K562 (cell line): ENCODE measurements at regions not wholly inside any gene's neighbourhood (a gene's known extent, or its start where the extent isn't known, plus 50 kb on each side); places are given as distances from the start of the nearest gene placed in this dataset.

ENCODE experiments used
- ATF7 ChIP-seq: fragments of 450-650 bp; IDR thresholded peaks from 2 replicates; pipeline ENCODE4 v1.7.1; 2014; ENCODE audit warnings: mild to moderate bottlenecking, moderate library complexity
- BCLAF1 ChIP-seq, 2 experiments: fragments of 450-650 bp in 1 of 2; IDR thresholded peaks; 2 replicates each; pipeline ENCODE4 v1.6.1; 2011 to 2017; ENCODE audit warnings: low read depth in 2 of 2, antibody characterized with exemption in 1 of 2, borderline replicate concordance in 1 of 2, low read length in 1 of 2, mild to moderate bottlenecking in 1 of 2, mixed read lengths in 1 of 2; ENCODE audit not compliant: control insufficient read depth in 1 of 2
- JUND ChIP-seq, 2 experiments: IDR thresholded peaks; 2 replicates in 1 of 2; 3 replicates in 1 of 2; pipeline ENCODE4 v1.6.1; 2011; ENCODE audit warnings: borderline replicate concordance in 2 of 2, low read depth in 2 of 2, low read length in 2 of 2, improper control_type of control experiment in 1 of 2, missing biosample characterization in 1 of 2, missing genetic modification characterization in 1 of 2, missing genetic modification reagents in 1 of 2
- KLF1 ChIP-seq: fragments of 450-650 bp; IDR thresholded peaks from 2 replicates; pipeline ENCODE4 v1.6.1; 2016; ENCODE audit warnings: missing genetic modification characterization, missing compliant biosample characterization
- PRPF4 ChIP-seq: fragments of 200-400 bp; formaldehyde crosslinking; IDR thresholded peaks from one replicate; pipeline ENCODE4 v1.6.1; 2017; ENCODE audit warnings: low read length, low read depth, mild to moderate bottlenecking; ENCODE audit not compliant: insufficient read depth, poor library complexity, severe bottlenecking
- RBFOX2 ChIP-seq: fragments of 200-400 bp; formaldehyde crosslinking; IDR thresholded peaks from 2 replicates; pipeline ENCODE4 v1.6.1; 2017; ENCODE audit warnings: low read depth, mild to moderate bottlenecking, low read length, moderate library complexity
- RBM25 ChIP-seq: fragments of 200-400 bp; formaldehyde crosslinking; IDR thresholded peaks from 2 replicates; pipeline ENCODE4 v1.6.1; 2018; ENCODE audit warnings: low read length, low read depth, moderate library complexity; ENCODE audit not compliant: severe bottlenecking
- SLC30A9 ChIP-seq: fragments of 250-450 bp; sonication (Bioruptor Pico); IDR thresholded peaks from 2 replicates; pipeline ENCODE4 v1.8.0; 2022; ENCODE audit warnings: mild to moderate bottlenecking, moderate library complexity
- TAF1 ChIP-seq: IDR thresholded peaks from 2 replicates; pipeline ENCODE4 v1.6.1; 2011; ENCODE audit warnings: mild to moderate bottlenecking, low read length, moderate library complexity; ENCODE audit not compliant: insufficient read depth, control insufficient read depth, severe bottlenecking; ENCODE audit errors: extremely low read depth
- TEAD1 ChIP-seq, 2 experiments: fragments of 450-650 bp in 1 of 2; sonication (generic) in 1 of 2; formaldehyde crosslinking; IDR thresholded peaks; 2 replicates each; pipeline versions ENCODE4 v1.4.0 to v1.8.0; 2020 to 2022; ENCODE audit warnings: mild to moderate bottlenecking in 2 of 2, missing genetic modification reagents in 1 of 2
- XRCC5 ChIP-seq: fragments of 200-400 bp; formaldehyde crosslinking; IDR thresholded peaks from 2 replicates; pipeline ENCODE4 v1.6.1; 2017; ENCODE audit warnings: low read depth, mild to moderate bottlenecking, low read length
- YY1 ChIP-seq, 3 experiments: IDR thresholded peaks; 2 replicates each; pipeline ENCODE4 v1.6.1; 2011; ENCODE audit warnings: low read length in 2 of 3, mild to moderate bottlenecking in 2 of 3, moderate library complexity in 2 of 3, borderline replicate concordance in 1 of 3, control low read depth in 1 of 3, low read depth in 1 of 3; ENCODE audit not compliant: insufficient read depth in 3 of 3, insufficient replicate concordance in 2 of 3, control insufficient read depth in 1 of 3, insufficient read length in 1 of 3; ENCODE audit errors: extremely low read depth in 1 of 3
- ZNF589 ChIP-seq: fragments of 200-800 bp; sonication (Bioruptor generic); IDR thresholded peaks from 2 replicates; pipeline ENCODE4 v1.6.1; 2016; ENCODE audit warnings: low read depth, missing genetic modification characterization, missing compliant biosample characterization
- TF ChIP-seq, protein P1 (sequence below): IDR thresholded peaks from 2 replicates; pipeline ENCODE4 v1.6.1; 2011; ENCODE audit warnings: borderline replicate concordance, low read depth, mild to moderate bottlenecking, moderate library complexity, low read length; ENCODE audit not compliant: insufficient read depth, poor library complexity, severe bottlenecking
- TF ChIP-seq, protein P2 (sequence below), 2 experiments: fragments of 450-650 bp in 1 of 2; sonication (generic) in 1 of 2; formaldehyde crosslinking; conservative IDR thresholded peaks; 2 replicates each; pipeline versions ENCODE4 v1.4.0 to v1.8.1; 2020 to 2022; ENCODE audit warnings: mild to moderate bottlenecking in 1 of 2, missing genetic modification reagents in 1 of 2
- TF ChIP-seq, protein P3 (sequence below): fragments of 250-450 bp; sonication (Bioruptor Pico); IDR thresholded peaks from 2 replicates; pipeline ENCODE4 v1.5.0; 2022; ENCODE audit warnings: mild to moderate bottlenecking

DNA sequence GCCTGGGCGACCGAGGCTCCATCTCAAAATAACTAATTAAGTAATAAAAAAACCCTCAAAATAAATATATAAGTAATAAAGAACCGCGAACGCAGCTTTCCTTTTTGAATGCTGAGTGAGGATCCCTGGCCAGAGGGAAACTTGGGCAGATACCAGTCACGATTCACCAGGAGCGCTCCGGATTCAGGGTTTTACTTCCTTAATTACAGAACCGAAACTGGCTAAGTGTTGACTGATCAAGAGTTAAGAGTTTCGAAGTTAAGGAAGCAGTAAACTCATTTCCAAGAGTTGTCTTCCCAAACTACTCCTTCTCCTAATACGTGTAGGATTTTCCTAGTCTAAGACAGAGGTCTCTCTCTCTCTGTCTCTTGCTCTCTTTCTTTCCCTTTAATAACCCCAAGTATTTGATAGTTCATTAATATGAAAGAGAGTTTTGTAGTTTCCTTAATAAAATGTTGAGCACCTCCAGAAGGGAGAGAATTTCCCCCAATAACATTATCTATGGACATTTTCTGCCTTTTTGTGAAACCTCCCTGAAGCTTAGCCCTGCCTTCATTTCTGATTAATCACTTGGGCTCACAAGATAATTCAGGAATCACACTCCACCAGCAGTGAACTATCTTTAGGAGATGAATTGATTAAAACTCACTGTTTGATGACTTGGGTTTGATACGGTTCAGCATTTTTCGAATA, 61.4 kb upstream of the ZNF217 start (continued):
- TF ChIP-seq, protein P1, sequence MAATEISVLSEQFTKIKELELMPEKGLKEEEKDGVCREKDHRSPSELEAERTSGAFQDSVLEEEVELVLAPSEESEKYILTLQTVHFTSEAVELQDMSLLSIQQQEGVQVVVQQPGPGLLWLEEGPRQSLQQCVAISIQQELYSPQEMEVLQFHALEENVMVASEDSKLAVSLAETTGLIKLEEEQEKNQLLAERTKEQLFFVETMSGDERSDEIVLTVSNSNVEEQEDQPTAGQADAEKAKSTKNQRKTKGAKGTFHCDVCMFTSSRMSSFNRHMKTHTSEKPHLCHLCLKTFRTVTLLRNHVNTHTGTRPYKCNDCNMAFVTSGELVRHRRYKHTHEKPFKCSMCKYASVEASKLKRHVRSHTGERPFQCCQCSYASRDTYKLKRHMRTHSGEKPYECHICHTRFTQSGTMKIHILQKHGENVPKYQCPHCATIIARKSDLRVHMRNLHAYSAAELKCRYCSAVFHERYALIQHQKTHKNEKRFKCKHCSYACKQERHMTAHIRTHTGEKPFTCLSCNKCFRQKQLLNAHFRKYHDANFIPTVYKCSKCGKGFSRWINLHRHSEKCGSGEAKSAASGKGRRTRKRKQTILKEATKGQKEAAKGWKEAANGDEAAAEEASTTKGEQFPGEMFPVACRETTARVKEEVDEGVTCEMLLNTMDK = no peak
- TF ChIP-seq YY1 (IDR thresholded peaks at IDR 0.05; ENCODE audit: borderline replicate concordance in 1 of 3, control insufficient read depth in 1 of 3, extremely low read depth in 1 of 3, insufficient read depth in 3 of 3, insufficient read length in 1 of 3, insufficient replicate concordance in 2 of 3, low read depth in 1 of 3, low read length in 2 of 3) (no peak), ATF7 (no peak), KLF1 (no peak), BCLAF1 (IDR thresholded peaks at IDR 0.05; ENCODE audit: borderline replicate concordance in 1 of 2, control insufficient read depth in 1 of 2, low read depth in 2 of 2, low read length in 1 of 2) (0 out of 4 replicates have a peak, but pooled peaks of 1 of the 2 experiments have one; percentile 19), PRPF4 (no peak), XRCC5 (no peak), TAF1 (no peak), ZNF589 (CRISPR knock-in tag) (peak; percentile 69; the same call in 1 of the 2 replicates), RBM25 (no peak), JUND (IDR thresholded peaks at IDR 0.05; ENCODE audit: borderline replicate concordance, low read depth, low read length) (no peak), JUND (tag; IDR thresholded peaks at IDR 0.05; ENCODE audit: borderline replicate concordance, low read depth, low read length) (no peak), SLC30A9 (CRISPR knock-in tag) (no peak), RBFOX2 (no peak), TEAD1 (CRISPR knock-in tag; IDR thresholded peaks at IDR 0.05) (no peak)
- TF ChIP-seq, protein P2, sequence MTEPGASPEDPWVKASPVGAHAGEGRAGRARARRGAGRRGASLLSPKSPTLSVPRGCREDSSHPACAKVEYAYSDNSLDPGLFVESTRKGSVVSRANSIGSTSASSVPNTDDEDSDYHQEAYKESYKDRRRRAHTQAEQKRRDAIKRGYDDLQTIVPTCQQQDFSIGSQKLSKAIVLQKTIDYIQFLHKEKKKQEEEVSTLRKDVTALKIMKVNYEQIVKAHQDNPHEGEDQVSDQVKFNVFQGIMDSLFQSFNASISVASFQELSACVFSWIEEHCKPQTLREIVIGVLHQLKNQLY (CRISPR knock-in tag; conservative IDR thresholded peaks at IDR 0.05) = no peak
- TF ChIP-seq, protein P3, sequence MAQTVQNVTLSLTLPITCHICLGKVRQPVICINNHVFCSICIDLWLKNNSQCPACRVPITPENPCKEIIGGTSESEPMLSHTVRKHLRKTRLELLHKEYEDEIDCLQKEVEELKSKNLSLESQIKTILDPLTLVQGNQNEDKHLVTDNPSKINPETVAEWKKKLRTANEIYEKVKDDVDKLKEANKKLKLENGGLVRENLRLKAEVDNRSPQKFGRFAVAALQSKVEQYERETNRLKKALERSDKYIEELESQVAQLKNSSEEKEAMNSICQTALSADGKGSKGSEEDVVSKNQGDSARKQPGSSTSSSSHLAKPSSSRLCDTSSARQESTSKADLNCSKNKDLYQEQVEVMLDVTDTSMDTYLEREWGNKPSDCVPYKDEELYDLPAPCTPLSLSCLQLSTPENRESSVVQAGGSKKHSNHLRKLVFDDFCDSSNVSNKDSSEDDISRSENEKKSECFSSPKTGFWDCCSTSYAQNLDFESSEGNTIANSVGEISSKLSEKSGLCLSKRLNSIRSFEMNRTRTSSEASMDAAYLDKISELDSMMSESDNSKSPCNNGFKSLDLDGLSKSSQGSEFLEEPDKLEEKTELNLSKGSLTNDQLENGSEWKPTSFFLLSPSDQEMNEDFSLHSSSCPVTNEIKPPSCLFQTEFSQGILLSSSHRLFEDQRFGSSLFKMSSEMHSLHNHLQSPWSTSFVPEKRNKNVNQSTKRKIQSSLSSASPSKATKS (CRISPR knock-in tag) = no peak
